ENCODE measurements at regions not wholly inside any gene's neighbourhood (a gene's known extent, or its start where the extent isn't known, plus 50 kb on each side); places are given as distances from the start of the nearest gene placed in this dataset.

DNA sequence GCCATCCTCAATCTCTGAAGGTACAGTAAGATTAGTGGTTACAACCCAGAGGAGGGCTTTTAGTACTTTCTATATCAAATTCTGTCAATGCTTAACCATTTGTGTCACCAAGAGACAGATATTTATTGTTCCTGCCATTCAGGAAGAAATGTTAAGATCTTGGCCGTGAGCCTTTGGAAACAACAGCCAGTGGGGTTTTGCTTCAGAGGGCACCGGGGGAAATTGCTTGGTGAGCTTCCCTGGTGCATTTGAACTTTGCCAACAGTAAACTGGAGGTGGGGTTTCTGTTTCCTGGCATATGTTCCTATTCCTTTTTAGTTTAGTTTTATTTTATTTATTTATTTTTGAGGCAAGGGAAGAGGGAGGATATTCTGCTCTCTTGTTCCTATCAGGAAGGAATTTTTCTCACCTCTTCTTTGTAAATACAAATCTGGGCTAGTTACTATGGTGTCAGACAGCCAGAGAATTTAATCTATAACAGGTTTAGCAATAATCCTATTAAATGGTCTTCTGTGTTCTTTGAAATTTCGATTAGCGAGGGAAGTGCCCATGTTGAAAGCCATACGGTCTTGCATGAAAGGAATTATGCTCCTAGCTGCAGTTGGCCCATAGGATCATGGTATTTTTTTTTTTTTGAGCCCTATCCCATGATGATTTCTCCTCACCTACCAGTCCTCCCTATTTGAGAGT lies 95.7 kb downstream of the MAIP1 start:
- no peaks in the 10 kb centered on the region for H3K27me3 ChIP-seq
- no peaks in the 10 kb centered on the region for H3K4me1 ChIP-seq
- H3K27ac ChIP-seq (replicated peaks in 1 of 4) = no peak overlapping the region
- intact Hi-C loops (cut with DNase I) = no loop called here
- H3K4me3 ChIP-seq = no peak overlapping the region
- no peak for TF ChIP-seq POLR2AphosphoS5 (IDR thresholded peaks at IDR 0.05)
- TF ChIP-seq, protein P1, sequence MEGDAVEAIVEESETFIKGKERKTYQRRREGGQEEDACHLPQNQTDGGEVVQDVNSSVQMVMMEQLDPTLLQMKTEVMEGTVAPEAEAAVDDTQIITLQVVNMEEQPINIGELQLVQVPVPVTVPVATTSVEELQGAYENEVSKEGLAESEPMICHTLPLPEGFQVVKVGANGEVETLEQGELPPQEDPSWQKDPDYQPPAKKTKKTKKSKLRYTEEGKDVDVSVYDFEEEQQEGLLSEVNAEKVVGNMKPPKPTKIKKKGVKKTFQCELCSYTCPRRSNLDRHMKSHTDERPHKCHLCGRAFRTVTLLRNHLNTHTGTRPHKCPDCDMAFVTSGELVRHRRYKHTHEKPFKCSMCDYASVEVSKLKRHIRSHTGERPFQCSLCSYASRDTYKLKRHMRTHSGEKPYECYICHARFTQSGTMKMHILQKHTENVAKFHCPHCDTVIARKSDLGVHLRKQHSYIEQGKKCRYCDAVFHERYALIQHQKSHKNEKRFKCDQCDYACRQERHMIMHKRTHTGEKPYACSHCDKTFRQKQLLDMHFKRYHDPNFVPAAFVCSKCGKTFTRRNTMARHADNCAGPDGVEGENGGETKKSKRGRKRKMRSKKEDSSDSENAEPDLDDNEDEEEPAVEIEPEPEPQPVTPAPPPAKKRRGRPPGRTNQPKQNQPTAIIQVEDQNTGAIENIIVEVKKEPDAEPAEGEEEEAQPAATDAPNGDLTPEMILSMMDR (IDR thresholded peaks at IDR 0.05) = no peak
- WGBS = 69% methylated on average over 5 of the region's 5 CpGs
- no peak for DNase-seq (ENCODE audit: extremely low spot score)
- H3K36me3 ChIP-seq = no peaks in the 10 kb centered on the region
- peaks cover 0 to 2% (median under 1%) of the 10 kb centered on the region in 4 donors for H3K9me3 ChIP-seq

DNA sequence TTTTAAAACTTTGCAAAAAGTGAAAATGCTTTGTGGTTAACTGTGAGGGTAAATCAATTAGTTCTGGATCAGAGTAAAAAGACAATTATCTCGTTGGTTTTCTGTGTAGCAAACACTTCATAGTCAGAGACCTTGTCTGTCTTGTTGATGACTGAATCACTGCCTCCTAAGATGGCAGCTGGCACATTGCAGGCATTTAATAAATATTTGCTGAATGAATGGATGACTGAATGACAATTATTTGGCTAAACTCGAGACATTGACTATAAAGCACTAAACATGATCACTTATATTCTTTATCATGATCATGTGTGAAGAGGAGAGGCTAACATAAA lies 96.2 kb downstream of the MAIP1 start:
- Histone ChIP-seq H3K36me3 (no peaks in the 10 kb centered on the region), H3K4me3 (no peak overlapping the region), H3K4me1 (no peaks in the 10 kb centered on the region), H3K27ac (replicated peaks in 1 of 4) (no peak overlapping the region), H3K27me3 (no peaks in the 10 kb centered on the region), H3K9me3 (no peaks in the 10 kb centered on the region)
- WGBS = 86% methylated on average over 2 of the region's 2 CpGs
- DNase-seq (ENCODE audit: extremely low spot score) = no peak
- TF ChIP-seq POLR2A (IDR thresholded peaks at IDR 0.05; ENCODE audit: low read depth) (no peak), EP300 (IDR thresholded peaks at IDR 0.05) (no peak), POLR2AphosphoS5 (IDR thresholded peaks at IDR 0.05) (no peak)
- TF ChIP-seq, protein P1 (IDR thresholded peaks at IDR 0.05) = no peak
- intact Hi-C loops (cut with DNase I) = no loop called here

DNA sequence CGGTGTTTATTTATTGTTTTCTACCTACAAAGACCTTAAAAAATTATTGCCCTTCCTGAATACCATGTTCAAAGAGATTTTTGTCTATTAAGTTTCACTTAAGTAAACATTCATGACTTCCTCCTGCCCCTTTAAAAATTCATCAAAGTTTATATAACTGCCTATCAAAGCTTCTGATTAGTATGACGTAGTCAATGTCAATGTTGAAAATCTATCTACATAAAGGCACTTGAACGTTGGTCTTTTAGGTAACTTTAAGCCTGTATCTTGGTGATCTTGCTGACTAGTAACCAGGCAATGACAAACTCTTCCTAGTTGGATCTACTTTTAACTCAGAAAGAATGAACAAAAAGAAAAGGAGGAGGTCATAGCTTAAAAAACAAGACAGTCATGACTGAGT lies 97.2 kb downstream of the MAIP1 start:
- Histone ChIP-seq H3K27ac (replicated peaks in 1 of 4) (no peak overlapping the region), H3K4me3 (no peak overlapping the region), H3K9me3 (peaks cover 0 to 3% (median 0%) of the 10 kb centered on the region in 4 donors), H3K36me3 (no peaks in the 10 kb centered on the region), H3K27me3 (no peaks in the 10 kb centered on the region), H3K4me1 (no peaks in the 10 kb centered on the region)
- DNase-seq (ENCODE audit: extremely low spot score) = no peak
- WGBS = 80% methylated on average over 3 of the region's 3 CpGs
- TF ChIP-seq, protein P1 (IDR thresholded peaks at IDR 0.05) = no peak
- TF ChIP-seq POLR2A (IDR thresholded peaks at IDR 0.05; ENCODE audit: low read depth) = no peak
- TF ChIP-seq POLR2AphosphoS5 (IDR thresholded peaks at IDR 0.05) = no peak
- no peak for TF ChIP-seq EP300 (IDR thresholded peaks at IDR 0.05)
- intact Hi-C loops (cut with DNase I) = no loop called here

DNA sequence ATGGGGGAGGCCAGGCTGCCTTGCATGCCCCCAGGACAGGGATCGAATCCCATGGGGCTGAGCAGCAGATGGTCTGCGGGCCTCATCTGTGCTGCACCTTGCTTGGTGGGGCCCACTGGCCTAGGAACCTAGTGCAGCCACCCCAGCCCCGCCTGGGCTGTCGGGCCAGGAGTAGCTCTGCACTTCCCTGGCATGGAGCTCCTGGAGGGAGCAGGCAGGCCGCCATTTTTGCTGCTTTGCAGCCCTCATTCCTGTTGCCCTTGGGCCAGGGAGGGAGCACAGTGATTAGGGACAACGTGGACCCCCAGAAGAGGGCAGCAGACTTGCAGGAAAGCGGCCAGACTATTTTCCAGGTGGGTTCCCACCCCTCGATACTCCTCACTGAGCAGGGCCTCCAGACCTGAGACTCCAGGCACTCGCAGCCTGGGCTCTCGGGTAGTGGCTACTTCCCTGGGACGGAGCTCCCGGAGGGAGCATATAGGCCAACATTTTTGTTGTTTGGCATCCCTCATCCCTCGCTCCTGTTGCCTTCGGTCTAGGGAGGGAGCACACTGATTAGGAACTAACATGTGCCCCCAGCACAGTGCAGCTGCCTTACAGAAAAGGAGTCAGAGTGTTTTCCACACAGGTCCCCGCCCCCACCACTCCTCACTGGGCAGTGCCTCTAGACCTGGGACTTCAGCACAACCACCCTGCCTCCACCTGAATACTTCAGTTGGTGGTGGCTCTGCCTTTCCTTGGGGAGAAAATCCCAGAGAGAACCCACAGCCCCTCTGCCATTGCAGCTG lies 99.5 kb downstream of the MAIP1 start:
- TF ChIP-seq, protein P1 (IDR thresholded peaks at IDR 0.05) = no peak
- intact Hi-C loops (cut with DNase I) = no loop called here
- Histone ChIP-seq H3K9me3 (peaks cover 0 to 3% (median 0%) of the 10 kb centered on the region in 4 donors), H3K27ac (replicated peaks in 1 of 4) (no peak overlapping the region), H3K36me3 (no peaks in the 10 kb centered on the region), H3K4me3 (no peak overlapping the region), H3K27me3 (no peaks in the 10 kb centered on the region), H3K4me1 (no peaks in the 10 kb centered on the region)
- no peak for DNase-seq (ENCODE audit: extremely low spot score)
- 95% methylated on average over 8 of the region's 15 CpGs for WGBS

All from esophagus muscularis mucosa (tissue), 4 donors.